ENCODE measurements at regions not wholly inside any gene's neighbourhood (a gene's known extent, or its start where the extent isn't known, plus 50 kb on each side); places are given as distances from the start of the nearest gene placed in this dataset.

- 73% methylated on average over 1 of the region's 1 CpG for WGBS
- no peak overlapping the region for H3K4me3 ChIP-seq (ENCODE audit: low read depth in 1 of 3, low read length in 3 of 3)
Observed at GRCh38 chr4:111388561-111388960, 756.7 kb upstream of the FAM241A start.

More at GRCh38 chr4:111388561-111388960, 756.7 kb upstream of the FAM241A start:
- TF ChIP-seq ZBTB33 (IDR thresholded peaks at IDR 0.05) (no peak), EGR1 (IDR thresholded peaks at IDR 0.05; ENCODE audit: low read depth in 2 of 2) (no peak), FOXA2 (IDR thresholded peaks at IDR 0.05) (no peak), HNF4A (conservative IDR thresholded peaks at IDR 0.05) (no peak), FOXA1 (IDR thresholded peaks at IDR 0.05) (no peak), NR2F2 (IDR thresholded peaks at IDR 0.05) (no peak), ATF3 (IDR thresholded peaks at IDR 0.05) (no peak), CTCF (IDR thresholded peaks at IDR 0.05; ENCODE audit: low read depth, low read length, missing input control) (no peak), RAD21 (IDR thresholded peaks at IDR 0.05) (no peak), REST (IDR thresholded peaks at IDR 0.05) (no peak), JUND (IDR thresholded peaks at IDR 0.05) (no peak), YY1 (IDR thresholded peaks at IDR 0.05) (no peak), HNF4G (IDR thresholded peaks at IDR 0.05) (no peak), RXRA (IDR thresholded peaks at IDR 0.05) (no peak), MAX (IDR thresholded peaks at IDR 0.05) (no peak), TAF1 (conservative IDR thresholded peaks at IDR 0.05) (no peak), SP1 (IDR thresholded peaks at IDR 0.05) (no peak)
- H3K4me1 ChIP-seq (ENCODE audit: control insufficient read depth in 4 of 4, insufficient read depth in 4 of 4, low read length in 3 of 4): no peaks in the 10 kb centered on the region
- peaks cover 0 to 4% (median 0%) of the 10 kb centered on the region in 4 donors for H3K27me3 ChIP-seq (ENCODE audit: control insufficient read depth in 4 of 4, insufficient read depth in 4 of 4, low read length in 3 of 4)
- no peak overlapping the region for H3K27ac ChIP-seq (ENCODE audit: low read depth in 1 of 2, low read length in 2 of 2)
- H3K9ac ChIP-seq (ENCODE audit: low read depth in 1 of 2, low read length in 2 of 2): no peak overlapping the region
- no peak for DNase-seq (ENCODE audit: low spot score)
- H3K9me3 ChIP-seq (ENCODE audit: control insufficient read depth in 4 of 4, low read length in 3 of 4): no peaks in the 10 kb centered on the region
- no peaks in the 10 kb centered on the region for H3K36me3 ChIP-seq (ENCODE audit: control insufficient read depth in 4 of 4, insufficient read depth in 3 of 4, low read depth in 1 of 4, low read length in 3 of 4)

Data from liver (tissue), 8 donors.